CD4-positive, alpha-beta T cell treated with Interleukin-12 subunit alpha and Interleukin-12 subunit beta, for 1 hour (primary cell): ENCODE measurements at regions not wholly inside any gene's neighbourhood (a gene's known extent, or its start where the extent isn't known, plus 50 kb on each side); places are given as distances from the start of the nearest gene placed in this dataset.
"Not testable (repeated sequence)": the region's sequence is repeated elsewhere in the genome, so short reads cannot be mapped to it uniquely, and the experiment has no call there.

Source experiments
- DNase-seq: peaks from one replicate; pipeline ENCODE4 v3.0.0-alpha.2; 2020

- DNase-seq, result no peak
Measured at GRCh38 chr6:21773576-21773968, 180.0 kb downstream of the SOX4 start.

GRCh38 chr6:21777846-21778245 is 184.3 kb downstream of the SOX4 start:
- DNase-seq, result no peak

- no peak for DNase-seq
Measured at GRCh38 chr6:21780141-21780540, 186.6 kb downstream of the SOX4 start.

- no peak for DNase-seq
Measured at GRCh38 chr6:21780679-21781078, 187.1 kb downstream of the SOX4 start.

- DNase-seq, result no peak
Measured at GRCh38 chr6:21781128-21781527, 187.6 kb downstream of the SOX4 start.

- DNase-seq, result no peak
Measured at GRCh38 chr6:21785164-21785563, 191.6 kb downstream of the SOX4 start.

- DNase-seq, result no peak
Measured at GRCh38 chr6:21791056-21791455, 197.5 kb downstream of the SOX4 start.

- no peak for DNase-seq
Measured at GRCh38 chr6:21791581-21791980, 198.0 kb downstream of the SOX4 start.

- no peak for DNase-seq
Measured at GRCh38 chr6:21792177-21792576, 198.6 kb downstream of the SOX4 start.

GRCh38 chr6:21796979-21797378 is 203.4 kb downstream of the SOX4 start:
- not testable (repeated sequence) for DNase-seq

GRCh38 chr6:21798468-21798867 is 204.9 kb downstream of the SOX4 start:
- no peak for DNase-seq

GRCh38 chr6:21800330-21800729 is 206.8 kb downstream of the SOX4 start:
- no peak for DNase-seq

- DNase-seq, result no peak
Measured at GRCh38 chr6:21800948-21801438, 207.4 kb downstream of the SOX4 start.

- no peak for DNase-seq
Measured at GRCh38 chr6:21801446-21802174, 208.1 kb downstream of the SOX4 start.

- no peak for DNase-seq
Measured at GRCh38 chr6:21802175-21802822, 208.7 kb downstream of the SOX4 start.

- no peak for DNase-seq
Measured at GRCh38 chr6:21804941-21805610, 211.5 kb downstream of the SOX4 start.

- DNase-seq, result no peak
Measured at GRCh38 chr6:21807299-21808044, 213.9 kb downstream of the SOX4 start.

- no peak for DNase-seq
Measured at GRCh38 chr6:21808045-21808470, 214.5 kb downstream of the SOX4 start.

- DNase-seq, result no peak
Measured at GRCh38 chr6:21808551-21809242, 215.1 kb downstream of the SOX4 start.

GRCh38 chr6:21811484-21811883 is 217.9 kb downstream of the SOX4 start:
- no peak for DNase-seq

- no peak for DNase-seq
Measured at GRCh38 chr6:21816231-21816630, 222.7 kb downstream of the SOX4 start.

- no peak for DNase-seq
Measured at GRCh38 chr6:21820442-21820841, 226.9 kb downstream of the SOX4 start.

GRCh38 chr6:21823371-21823770 is 229.8 kb downstream of the SOX4 start:
- DNase-seq, result no peak
